ENCODE measurements at regions not wholly inside any gene's neighbourhood (a gene's known extent, or its start where the extent isn't known, plus 50 kb on each side); places are given as distances from the start of the nearest gene placed in this dataset.

- DNase-seq, result no peak
- ATAC-seq (ENCODE audit: low FRiP score in 2 of 2), result no peak
- no peak for TF ChIP-seq POLR2AphosphoS5 (IDR thresholded peaks at IDR 0.05)
- TF ChIP-seq, protein P1, sequence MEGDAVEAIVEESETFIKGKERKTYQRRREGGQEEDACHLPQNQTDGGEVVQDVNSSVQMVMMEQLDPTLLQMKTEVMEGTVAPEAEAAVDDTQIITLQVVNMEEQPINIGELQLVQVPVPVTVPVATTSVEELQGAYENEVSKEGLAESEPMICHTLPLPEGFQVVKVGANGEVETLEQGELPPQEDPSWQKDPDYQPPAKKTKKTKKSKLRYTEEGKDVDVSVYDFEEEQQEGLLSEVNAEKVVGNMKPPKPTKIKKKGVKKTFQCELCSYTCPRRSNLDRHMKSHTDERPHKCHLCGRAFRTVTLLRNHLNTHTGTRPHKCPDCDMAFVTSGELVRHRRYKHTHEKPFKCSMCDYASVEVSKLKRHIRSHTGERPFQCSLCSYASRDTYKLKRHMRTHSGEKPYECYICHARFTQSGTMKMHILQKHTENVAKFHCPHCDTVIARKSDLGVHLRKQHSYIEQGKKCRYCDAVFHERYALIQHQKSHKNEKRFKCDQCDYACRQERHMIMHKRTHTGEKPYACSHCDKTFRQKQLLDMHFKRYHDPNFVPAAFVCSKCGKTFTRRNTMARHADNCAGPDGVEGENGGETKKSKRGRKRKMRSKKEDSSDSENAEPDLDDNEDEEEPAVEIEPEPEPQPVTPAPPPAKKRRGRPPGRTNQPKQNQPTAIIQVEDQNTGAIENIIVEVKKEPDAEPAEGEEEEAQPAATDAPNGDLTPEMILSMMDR (IDR thresholded peaks at IDR 0.05), result no peak
- no peak for TF ChIP-seq EP300 (IDR thresholded peaks at IDR 0.05)
- no peak for TF ChIP-seq POLR2A (IDR thresholded peaks at IDR 0.05)
- WGBS, 2 donors, result 71 to 84% methylated on average over 4 of the region's 4 CpGs
- H3K4me3 ChIP-seq, result no peak overlapping the region
- H3K4me1 ChIP-seq, result no peaks in the 10 kb centered on the region
- no peaks in the 10 kb centered on the region for H3K27me3 ChIP-seq
- no peak overlapping the region for H3K27ac ChIP-seq
- no peaks in the 10 kb centered on the region for H3K36me3 ChIP-seq
- no peaks in the 10 kb centered on the region for H3K9me3 ChIP-seq
Measured at GRCh38 chr3:113105093-113105449, 106.3 kb upstream of the BOC start.

- H3K4me3 ChIP-seq, result no peak overlapping the region
- no peak for DNase-seq
- no peaks in the 10 kb centered on the region for H3K36me3 ChIP-seq
- no peak for TF ChIP-seq POLR2A (IDR thresholded peaks at IDR 0.05)
- TF ChIP-seq, protein P1 (IDR thresholded peaks at IDR 0.05), result no peak
- TF ChIP-seq EP300 (IDR thresholded peaks at IDR 0.05), result no peak
- no peak for TF ChIP-seq POLR2AphosphoS5 (IDR thresholded peaks at IDR 0.05)
- ATAC-seq (ENCODE audit: low FRiP score in 2 of 2), result no peak
- no peaks in the 10 kb centered on the region for H3K9me3 ChIP-seq
- no peak overlapping the region for H3K27ac ChIP-seq
- no peaks in the 10 kb centered on the region for H3K4me1 ChIP-seq
- 89 to 93% methylated on average over 4 of the region's 4 CpGs for WGBS, 2 donors
- H3K27me3 ChIP-seq, result no peaks in the 10 kb centered on the region
Measured at GRCh38 chr3:113105966-113106660, 105.2 kb upstream of the BOC start.

DNA sequence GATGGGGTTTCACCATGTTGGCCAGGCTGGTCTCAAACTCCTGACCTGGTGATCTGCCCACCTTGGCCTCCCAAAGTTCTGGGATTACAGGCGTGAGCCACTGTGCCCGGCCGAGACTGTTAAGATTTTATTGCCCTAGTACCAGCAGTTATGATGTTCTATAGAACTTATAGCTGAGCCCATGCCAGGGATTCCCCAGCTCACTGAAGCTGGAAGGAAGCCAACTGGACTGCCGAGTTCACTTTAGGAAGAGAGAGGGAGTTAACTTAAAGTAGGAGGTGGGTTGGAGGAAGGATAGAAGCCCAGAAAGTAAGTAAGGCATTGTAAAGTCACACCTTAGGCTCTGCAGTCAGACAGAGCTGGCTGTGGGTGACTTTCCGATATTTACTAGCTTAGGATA lies 101.1 kb upstream of the BOC start:
- ATAC-seq (ENCODE audit: low FRiP score in 2 of 2), result no peak
- Histone ChIP-seq H3K36me3 (no peaks in the 10 kb centered on the region), H3K4me3 (no peak overlapping the region), H3K9me3 (no peaks in the 10 kb centered on the region), H3K4me1 (no peaks in the 10 kb centered on the region), H3K27me3 (no peaks in the 10 kb centered on the region), H3K27ac (no peak overlapping the region)
- TF ChIP-seq, protein P1 (IDR thresholded peaks at IDR 0.05), result no peak
- TF ChIP-seq EP300 (IDR thresholded peaks at IDR 0.05) (no peak), POLR2AphosphoS5 (IDR thresholded peaks at IDR 0.05) (no peak), POLR2A (IDR thresholded peaks at IDR 0.05) (no peak)
- DNase-seq, result no peak
- WGBS, 2 donors, result 59 to 73% methylated on average over 5 of the region's 5 CpGs

- 75 to 83% methylated on average over 4 to 5 of the region's 5 CpGs for WGBS, 2 donors
- no peaks in the 10 kb centered on the region for H3K27me3 ChIP-seq
Measured at GRCh38 chr3:113111011-113111707, 100.2 kb upstream of the BOC start.

More at GRCh38 chr3:113111011-113111707, 100.2 kb upstream of the BOC start:
- Histone ChIP-seq H3K4me1 (no peaks in the 10 kb centered on the region), H3K27ac (no peak overlapping the region), H3K9me3 (no peaks in the 10 kb centered on the region), H3K36me3 (no peaks in the 10 kb centered on the region), H3K4me3 (no peak overlapping the region)
- ATAC-seq (ENCODE audit: low FRiP score in 2 of 2) (no peak), DNase-seq (no peak)
- TF ChIP-seq, protein P1 (IDR thresholded peaks at IDR 0.05), result no peak
- TF ChIP-seq POLR2AphosphoS5 (IDR thresholded peaks at IDR 0.05) (no peak), EP300 (IDR thresholded peaks at IDR 0.05) (no peak), POLR2A (IDR thresholded peaks at IDR 0.05) (no peak)

Data from upper lobe of left lung (tissue), 6 donors.